Effector memory CD4-positive, alpha-beta T cell (primary cell): ENCODE measurements at regions not wholly inside any gene's neighbourhood (a gene's known extent, or its start where the extent isn't known, plus 50 kb on each side); places are given as distances from the start of the nearest gene placed in this dataset.

Experiments used
- DNase-seq, 3 donors: peaks; one replicate each; pipeline ENCODE4 v3.0.0-alpha.2; 2020
- H3K27ac ChIP-seq: 2 replicates; pipeline ENCODE4 v1.7.0; 2013; ENCODE audit warnings: mild to moderate bottlenecking, low read length, moderate library complexity; ENCODE audit not compliant: insufficient read depth, poor library complexity, severe bottlenecking
- H3K27me3 ChIP-seq: replicated peaks from 2 replicates; pipeline ENCODE4 v1.7.0; 2013; ENCODE audit warnings: mild to moderate bottlenecking, low read length; ENCODE audit not compliant: insufficient read depth, control insufficient read depth, poor library complexity, severe bottlenecking
- H3K36me3 ChIP-seq: 2 replicates; pipeline ENCODE4 v1.7.0; 2013; ENCODE audit warnings: mild to moderate bottlenecking, low read length, moderate library complexity; ENCODE audit not compliant: control insufficient read depth, insufficient read depth
- H3K4me1 ChIP-seq: 2 replicates; pipeline ENCODE4 v1.7.0; 2013; ENCODE audit warnings: low read length, mild to moderate bottlenecking; ENCODE audit not compliant: control insufficient read depth, insufficient read depth, poor library complexity, severe bottlenecking
- H3K4me3 ChIP-seq: 2 replicates; pipeline ENCODE4 v1.7.0; 2013; ENCODE audit warnings: low read length, low read depth, mild to moderate bottlenecking; ENCODE audit not compliant: insufficient read depth, poor library complexity, severe bottlenecking
- H3K9me3 ChIP-seq: 2 replicates; pipeline ENCODE4 v1.7.0; 2013; ENCODE audit warnings: mild to moderate bottlenecking, low read length, moderate library complexity; ENCODE audit not compliant: control insufficient read depth

DNA sequence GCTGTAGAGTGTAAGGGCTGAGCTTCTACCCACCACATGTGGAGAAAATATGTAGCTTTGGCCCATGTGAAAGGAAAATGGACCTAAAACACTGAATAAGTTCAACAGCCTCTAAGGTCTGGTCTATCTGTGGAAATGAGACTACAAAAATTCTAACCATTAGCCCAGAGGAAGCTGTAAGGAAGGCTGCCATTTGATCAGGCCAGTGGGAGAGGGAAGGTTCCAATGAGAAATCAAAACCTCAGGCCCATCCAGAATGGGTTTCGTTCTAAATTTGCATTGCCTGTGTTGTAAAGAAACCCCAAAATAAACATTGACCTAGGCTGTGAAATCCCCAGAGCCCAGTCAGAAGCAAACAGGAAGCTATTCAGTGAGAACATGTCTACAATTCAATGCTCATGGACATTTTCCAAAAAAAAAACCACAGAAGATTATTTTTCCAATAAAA, 320.4 kb upstream of the SLC7A11 start:
- no peak overlapping the region for H3K4me3 ChIP-seq
- no peaks in the 10 kb centered on the region for H3K27me3 ChIP-seq
- no peaks in the 10 kb centered on the region for H3K4me1 ChIP-seq
- no peaks in the 10 kb centered on the region for H3K9me3 ChIP-seq
- H3K36me3 ChIP-seq, result no peaks in the 10 kb centered on the region
- DNase-seq, result no peak
- H3K27ac ChIP-seq, result no peak overlapping the region

DNA sequence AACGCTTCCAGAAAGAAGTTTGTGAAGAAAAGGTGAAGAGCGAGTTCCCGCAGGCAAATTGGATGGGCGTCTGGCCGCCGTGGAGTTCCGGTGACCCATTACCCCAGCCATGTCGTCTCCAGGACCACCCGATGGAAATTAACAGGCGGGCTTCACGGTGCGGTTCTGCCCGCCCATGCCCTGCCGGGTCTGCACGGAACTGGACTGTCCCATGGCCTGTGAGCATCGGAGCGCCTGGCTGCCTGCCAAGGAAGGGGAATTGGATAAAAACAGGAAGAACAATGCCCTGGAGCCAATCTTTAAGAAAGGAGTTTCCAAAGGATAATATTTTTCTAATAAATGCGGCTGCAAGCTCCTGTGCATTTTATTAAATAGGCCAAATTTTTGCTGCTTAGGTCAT, 319.8 kb upstream of the SLC7A11 start:
- Histone ChIP-seq H3K36me3 (no peaks in the 10 kb centered on the region), H3K4me1 (no peaks in the 10 kb centered on the region), H3K9me3 (no peaks in the 10 kb centered on the region), H3K4me3 (no peak overlapping the region), H3K27ac (no peak overlapping the region), H3K27me3 (no peaks in the 10 kb centered on the region)
- no peak for DNase-seq

DNA sequence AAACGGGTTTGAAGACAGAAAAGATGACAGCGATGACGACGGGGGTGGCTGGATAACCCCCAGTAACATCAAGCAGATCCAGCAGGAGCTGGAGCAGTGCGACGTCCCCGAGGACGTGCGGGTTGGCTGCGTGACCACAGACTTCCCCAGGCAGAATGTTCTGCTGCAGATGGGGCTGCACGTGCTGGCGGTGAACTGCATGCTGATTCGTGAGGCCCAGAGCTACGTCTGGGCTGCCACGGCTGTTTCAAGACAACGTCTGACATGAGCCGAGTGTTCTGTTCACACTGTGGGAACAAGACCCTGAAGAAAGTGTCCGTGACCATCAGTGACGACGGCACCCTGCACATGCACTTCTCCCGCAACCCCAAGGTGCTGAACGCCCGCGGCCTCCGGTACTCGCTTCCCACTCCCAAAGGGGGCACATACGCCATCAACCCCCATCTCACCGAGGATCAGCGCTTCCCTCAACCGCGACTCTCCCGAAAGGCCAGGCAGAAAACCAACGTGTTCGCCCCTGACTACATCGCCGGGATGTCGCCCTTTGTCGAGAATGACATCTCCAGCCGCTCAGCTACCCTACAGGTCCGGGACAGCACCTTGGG, 319.2 kb upstream of the SLC7A11 start:
- H3K27ac ChIP-seq, result no peak overlapping the region
- DNase-seq, result no peak
- no peak overlapping the region for H3K4me3 ChIP-seq
- no peaks in the 10 kb centered on the region for H3K9me3 ChIP-seq
- no peaks in the 10 kb centered on the region for H3K4me1 ChIP-seq
- H3K36me3 ChIP-seq, result no peaks in the 10 kb centered on the region
- no peaks in the 10 kb centered on the region for H3K27me3 ChIP-seq

DNA sequence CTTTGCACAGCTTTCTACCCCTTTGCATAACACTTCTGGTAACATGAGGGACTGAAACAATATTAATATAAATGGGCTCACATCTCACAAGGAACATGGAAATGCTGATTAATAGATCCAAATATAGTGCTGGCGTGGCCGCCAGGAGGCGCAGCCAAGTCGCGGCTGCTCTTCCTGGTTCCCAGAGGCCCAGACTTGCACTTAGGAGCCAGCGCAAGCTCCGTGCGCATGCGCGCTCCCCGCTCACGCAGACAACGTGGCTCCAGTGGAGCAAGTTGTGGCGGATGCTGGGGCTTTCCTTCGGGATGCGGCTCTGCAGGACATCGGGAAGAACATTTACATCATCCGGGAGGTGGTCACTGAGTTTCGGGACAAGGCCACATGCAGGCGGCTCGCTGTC, 318.3 kb upstream of the SLC7A11 start:
- H3K27me3 ChIP-seq, result no peaks in the 10 kb centered on the region
- no peaks in the 10 kb centered on the region for H3K4me1 ChIP-seq
- H3K36me3 ChIP-seq, result no peaks in the 10 kb centered on the region
- no peak overlapping the region for H3K27ac ChIP-seq
- H3K4me3 ChIP-seq, result no peak overlapping the region
- no peak for DNase-seq
- H3K9me3 ChIP-seq, result no peaks in the 10 kb centered on the region

DNA sequence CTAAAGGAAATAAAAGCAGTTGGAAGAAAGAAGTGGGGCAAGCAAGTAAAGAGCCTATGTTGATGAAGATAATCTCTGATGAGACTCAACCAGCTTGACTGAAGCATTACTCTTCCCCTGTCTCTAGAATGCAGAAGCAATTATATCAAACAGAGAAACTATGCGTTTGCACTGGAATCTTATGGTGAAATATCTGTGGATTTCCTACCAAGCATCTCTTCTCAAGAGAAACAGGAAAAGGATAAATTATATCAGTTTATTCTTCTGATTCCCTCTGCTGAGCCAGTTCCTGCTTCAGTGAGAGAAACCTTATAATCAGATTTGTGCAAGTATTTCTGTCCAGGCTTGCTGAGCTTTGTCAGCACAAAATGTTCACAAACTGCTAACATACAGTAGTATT, 316.7 kb upstream of the SLC7A11 start:
- H3K27me3 ChIP-seq, result no peaks in the 10 kb centered on the region
- no peaks in the 10 kb centered on the region for H3K36me3 ChIP-seq
- H3K27ac ChIP-seq, result no peak overlapping the region
- no peak for DNase-seq
- H3K4me1 ChIP-seq, result no peaks in the 10 kb centered on the region
- H3K9me3 ChIP-seq, result no peaks in the 10 kb centered on the region
- H3K4me3 ChIP-seq, result no peak overlapping the region

DNA sequence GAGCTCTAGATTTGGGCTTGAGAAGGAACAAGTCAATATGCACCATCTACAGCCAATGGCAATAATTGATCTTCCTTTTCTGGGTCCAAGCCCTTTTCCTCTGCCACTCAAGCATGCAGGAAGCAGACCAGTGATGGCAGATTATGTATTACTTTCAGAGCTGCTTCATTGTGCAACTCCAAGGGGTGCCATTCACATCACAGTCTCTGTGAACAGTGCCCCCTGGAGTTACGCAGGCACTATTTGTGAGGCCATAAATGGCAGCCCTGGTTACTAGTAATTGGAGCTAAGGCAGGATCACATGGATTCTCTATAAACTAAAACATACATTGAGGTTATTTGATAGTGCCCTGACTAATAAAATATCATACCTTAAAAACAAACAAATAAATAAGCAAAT, 313.4 kb upstream of the SLC7A11 start:
- Histone ChIP-seq H3K27ac (no peak overlapping the region), H3K9me3 (no peaks in the 10 kb centered on the region), H3K27me3 (no peaks in the 10 kb centered on the region), H3K4me1 (no peaks in the 10 kb centered on the region), H3K4me3 (no peak overlapping the region), H3K36me3 (no peaks in the 10 kb centered on the region)
- no peak for DNase-seq

DNA sequence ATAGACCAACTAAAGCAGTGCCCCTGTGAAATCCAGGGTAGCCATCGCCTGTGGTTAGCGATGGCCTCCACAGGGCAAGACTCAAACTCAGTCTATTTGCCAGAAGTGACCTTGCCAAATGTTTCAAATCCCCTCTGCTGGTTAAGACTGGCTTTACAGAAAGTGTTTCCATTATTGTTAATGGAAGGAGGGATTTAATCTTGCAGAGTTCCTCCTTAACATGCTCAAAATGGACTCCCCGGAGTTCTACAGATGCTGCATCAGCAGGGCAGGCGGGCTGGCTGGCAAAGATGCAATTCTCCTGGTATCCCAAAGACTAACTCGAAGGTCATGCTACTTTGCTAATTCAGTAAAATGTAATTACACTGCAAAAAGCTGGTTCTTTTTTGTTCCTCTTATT, 313.0 kb upstream of the SLC7A11 start:
- H3K4me1 ChIP-seq, result no peaks in the 10 kb centered on the region
- H3K36me3 ChIP-seq, result no peaks in the 10 kb centered on the region
- no peak for DNase-seq
- H3K9me3 ChIP-seq, result no peaks in the 10 kb centered on the region
- H3K27me3 ChIP-seq, result no peaks in the 10 kb centered on the region
- H3K4me3 ChIP-seq, result no peak overlapping the region
- no peak overlapping the region for H3K27ac ChIP-seq

DNA sequence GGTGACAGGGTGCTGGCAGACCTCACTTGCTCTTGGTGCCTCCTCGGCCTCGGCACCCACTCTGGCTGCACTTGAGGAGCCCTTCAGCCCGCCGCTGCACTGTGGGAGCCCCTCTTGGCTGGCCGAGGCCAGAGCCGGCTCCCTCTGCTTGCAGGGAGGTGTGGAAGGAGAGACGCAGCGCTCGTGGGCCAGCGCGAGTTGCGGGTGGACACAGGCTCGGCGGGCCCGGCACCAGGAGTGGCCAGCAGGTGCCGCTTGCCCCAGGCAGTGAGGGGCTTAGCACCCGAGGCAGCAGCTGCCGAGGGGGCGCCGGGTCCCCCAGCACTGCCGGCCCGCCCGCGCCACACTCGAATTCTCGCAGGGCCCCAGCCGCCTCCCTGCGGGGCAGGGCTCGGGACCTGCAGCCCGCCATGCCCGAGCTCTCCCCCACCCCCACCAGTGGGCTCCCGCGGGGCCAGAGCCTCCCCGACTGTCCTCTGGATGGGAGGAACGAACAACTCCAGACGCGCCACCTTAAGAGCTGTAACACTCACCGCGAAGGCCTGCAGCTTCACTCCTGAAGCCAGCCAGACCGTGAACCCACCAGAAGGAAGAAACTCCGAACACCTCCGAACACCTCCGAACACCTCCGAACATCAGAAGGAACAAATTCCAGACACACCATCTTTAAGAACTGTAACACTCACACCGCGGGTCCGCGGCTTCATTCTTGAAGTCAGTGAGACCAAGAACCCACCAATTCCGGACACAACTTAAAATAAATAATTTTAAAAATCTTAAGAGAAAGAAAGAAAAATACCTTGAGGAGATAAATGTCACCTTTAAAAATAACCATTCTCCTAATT, 311.1 kb upstream of the SLC7A11 start:
- Histone ChIP-seq H3K36me3 (no peaks in the 10 kb centered on the region), H3K9me3 (no peaks in the 10 kb centered on the region), H3K27me3 (no peaks in the 10 kb centered on the region), H3K4me1 (no peaks in the 10 kb centered on the region), H3K4me3 (no peak overlapping the region), H3K27ac (no peak overlapping the region)
- no peak for DNase-seq

DNA sequence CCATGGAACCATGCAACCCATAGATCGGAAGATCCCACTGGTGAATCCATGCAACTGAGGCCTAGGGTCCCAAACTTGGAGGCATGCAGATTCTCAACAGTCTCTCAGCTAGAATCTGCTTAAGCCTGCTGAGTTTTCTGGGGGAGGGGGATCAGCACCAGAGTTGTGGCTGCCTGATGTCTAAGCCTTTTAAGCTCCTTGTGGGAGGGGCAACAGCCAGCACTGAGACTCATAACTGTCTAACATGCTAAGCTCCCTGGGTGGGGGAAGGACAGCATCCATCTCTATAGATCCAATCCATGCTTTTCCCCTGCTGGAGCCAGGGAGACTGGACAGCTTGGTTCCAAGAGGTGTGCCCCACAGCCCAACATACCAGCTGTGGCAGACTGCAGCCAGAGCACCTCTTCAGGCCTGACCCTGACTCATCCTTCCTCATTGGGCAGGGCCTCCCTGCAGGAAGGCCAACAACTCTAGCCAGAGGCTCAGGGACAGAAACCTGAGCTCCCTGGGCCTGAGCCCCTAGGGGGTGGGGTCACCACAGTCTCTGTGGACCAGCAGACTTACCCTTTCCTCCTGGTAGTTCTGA, 300.1 kb upstream of the SLC7A11 start:
- H3K4me1 ChIP-seq, result no peaks in the 10 kb centered on the region
- H3K27me3 ChIP-seq, result no peaks in the 10 kb centered on the region
- no peaks in the 10 kb centered on the region for H3K36me3 ChIP-seq
- H3K9me3 ChIP-seq, result no peaks in the 10 kb centered on the region
- H3K4me3 ChIP-seq, result no peak overlapping the region
- H3K27ac ChIP-seq, result no peak overlapping the region
- no peak for DNase-seq
